Non-pigmented ciliary epithelial cell (primary cell): ENCODE measurements at regions not wholly inside any gene's neighbourhood (a gene's known extent, or its start where the extent isn't known, plus 50 kb on each side); places are given as distances from the start of the nearest gene placed in this dataset.

ENCODE experiments used
- DNase-seq: peaks from one replicate; pipeline ENCODE4 v3.0.0-alpha.2; 2010; ENCODE audit warnings: low read depth

GRCh38 chr7:106482091-106482490, 178.9 kb downstream of the CCDC71L start:
- DNase-seq: no peak

GRCh38 chr7:106480616-106481031, 180.3 kb downstream of the CCDC71L start:
- no peak for DNase-seq

- DNase-seq: no peak
Measured at GRCh38 chr7:106480161-106480579, 180.8 kb downstream of the CCDC71L start.

GRCh38 chr7:106476751-106477150, 184.2 kb downstream of the CCDC71L start:
- no peak for DNase-seq

GRCh38 chr7:106472741-106473140, 188.0 kb upstream of the NAMPT start:
- DNase-seq: no peak

GRCh38 chr7:106471686-106472440, 187.1 kb upstream of the NAMPT start:
- DNase-seq: no peak

- DNase-seq: no peak
Measured at GRCh38 chr7:106471021-106471420, 186.2 kb upstream of the NAMPT start.

GRCh38 chr7:106466867-106467266, 182.1 kb upstream of the NAMPT start:
- DNase-seq: no peak

GRCh38 chr7:106465704-106466468, 181.1 kb upstream of the NAMPT start:
- no peak for DNase-seq

GRCh38 chr7:106464651-106465050, 179.9 kb upstream of the NAMPT start:
- no peak for DNase-seq

GRCh38 chr7:106463851-106464611, 179.2 kb upstream of the NAMPT start:
- DNase-seq: no peak

GRCh38 chr7:106462914-106463482, 178.2 kb upstream of the NAMPT start:
- DNase-seq: no peak

GRCh38 chr7:106462365-106462859, 177.6 kb upstream of the NAMPT start:
- DNase-seq: no peak

- DNase-seq: no peak
Measured at GRCh38 chr7:106460792-106461254, 176.0 kb upstream of the NAMPT start.

- no peak for DNase-seq
Measured at GRCh38 chr7:106459397-106460072, 174.8 kb upstream of the NAMPT start.

GRCh38 chr7:106457678-106458077, 172.9 kb upstream of the NAMPT start:
- DNase-seq: no peak

- DNase-seq: no peak
Measured at GRCh38 chr7:106456329-106456728, 171.5 kb upstream of the NAMPT start.

- DNase-seq: no peak
Measured at GRCh38 chr7:106452031-106452851, 167.5 kb upstream of the NAMPT start.

- no peak for DNase-seq
Measured at GRCh38 chr7:106451171-106451570, 166.4 kb upstream of the NAMPT start.

- no peak for DNase-seq
Measured at GRCh38 chr7:106450716-106451115, 165.9 kb upstream of the NAMPT start.
